Neutrophil (primary cell): ENCODE measurements at regions not wholly inside any gene's neighbourhood (a gene's known extent, or its start where the extent isn't known, plus 50 kb on each side); places are given as distances from the start of the nearest gene placed in this dataset.

Source experiments
- H3K27ac ChIP-seq: fragments of 200-600 bp; sonication (generic); 2 replicates; pipeline ENCODE4 v1.5.1; 2016; ENCODE audit warnings: mild to moderate bottlenecking, moderate library complexity
- H3K27me3 ChIP-seq: fragments of 200-600 bp; sonication (generic); 2 replicates; pipeline ENCODE4 v1.6.0; 2016; ENCODE audit warnings: mild to moderate bottlenecking
- H3K36me3 ChIP-seq: fragments of 200-600 bp; sonication (generic); 2 replicates; pipeline ENCODE4 v1.5.1; 2017
- H3K4me1 ChIP-seq, 2 experiments: fragments of 200-600 bp in 1 of 2; sonication (generic) in 1 of 2; 1 replicate in 1 of 2; 2 replicates in 1 of 2; pipeline versions ENCODE4 v1.5.1 to v1.6.1; 2013 to 2016; ENCODE audit warnings: low read depth in 1 of 2, low read length in 1 of 2, mild to moderate bottlenecking in 1 of 2, moderate library complexity in 1 of 2; ENCODE audit not compliant: control insufficient read depth in 1 of 2, insufficient read depth in 1 of 2
- H3K4me3 ChIP-seq, 2 experiments: fragments of 200-600 bp in 1 of 2; sonication (generic) in 1 of 2; 1 replicate in 1 of 2; 2 replicates in 1 of 2; pipeline ENCODE4 v1.5.1; 2013 to 2016; ENCODE audit warnings: low read depth in 1 of 2, low read length in 1 of 2, mild to moderate bottlenecking in 1 of 2, moderate library complexity in 1 of 2
- H3K9me3 ChIP-seq: fragments of 200-600 bp; sonication (generic); 2 replicates; pipeline ENCODE4 v1.5.1; 2016
- TF ChIP-seq, protein P1 (sequence below): fragments of 200-600 bp; sonication (generic); IDR thresholded peaks from 2 replicates; pipeline ENCODE4 v1.5.1; 2016; ENCODE audit warnings: antibody characterized with exemption

DNA sequence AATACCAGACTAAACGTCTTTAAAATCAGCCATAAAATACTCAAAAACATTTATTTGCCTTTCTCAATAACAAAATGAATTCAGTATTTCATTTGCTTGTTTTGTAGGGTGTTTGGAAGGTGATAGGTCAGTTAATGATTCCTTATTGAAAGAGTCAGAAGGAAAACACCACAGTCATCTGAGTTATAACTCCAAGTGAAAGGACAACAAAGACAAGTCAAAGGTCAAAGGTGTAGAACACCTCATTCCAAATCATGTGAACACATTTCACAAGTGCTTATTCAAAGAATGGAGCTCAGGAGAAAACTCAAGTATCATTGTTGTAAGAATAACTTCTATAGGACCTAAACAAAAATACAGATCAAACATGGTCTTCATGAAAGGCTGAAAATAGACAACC, 318.6 kb upstream of the PHF14 start:
- H3K4me3 ChIP-seq: no peak overlapping the region
- H3K36me3 ChIP-seq: no peaks in the 10 kb centered on the region
- no peaks in the 10 kb centered on the region for H3K27me3 ChIP-seq
- TF ChIP-seq, protein P1, sequence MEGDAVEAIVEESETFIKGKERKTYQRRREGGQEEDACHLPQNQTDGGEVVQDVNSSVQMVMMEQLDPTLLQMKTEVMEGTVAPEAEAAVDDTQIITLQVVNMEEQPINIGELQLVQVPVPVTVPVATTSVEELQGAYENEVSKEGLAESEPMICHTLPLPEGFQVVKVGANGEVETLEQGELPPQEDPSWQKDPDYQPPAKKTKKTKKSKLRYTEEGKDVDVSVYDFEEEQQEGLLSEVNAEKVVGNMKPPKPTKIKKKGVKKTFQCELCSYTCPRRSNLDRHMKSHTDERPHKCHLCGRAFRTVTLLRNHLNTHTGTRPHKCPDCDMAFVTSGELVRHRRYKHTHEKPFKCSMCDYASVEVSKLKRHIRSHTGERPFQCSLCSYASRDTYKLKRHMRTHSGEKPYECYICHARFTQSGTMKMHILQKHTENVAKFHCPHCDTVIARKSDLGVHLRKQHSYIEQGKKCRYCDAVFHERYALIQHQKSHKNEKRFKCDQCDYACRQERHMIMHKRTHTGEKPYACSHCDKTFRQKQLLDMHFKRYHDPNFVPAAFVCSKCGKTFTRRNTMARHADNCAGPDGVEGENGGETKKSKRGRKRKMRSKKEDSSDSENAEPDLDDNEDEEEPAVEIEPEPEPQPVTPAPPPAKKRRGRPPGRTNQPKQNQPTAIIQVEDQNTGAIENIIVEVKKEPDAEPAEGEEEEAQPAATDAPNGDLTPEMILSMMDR: no peak
- H3K27ac ChIP-seq: no peak overlapping the region
- H3K4me1 ChIP-seq: no peaks in the 10 kb centered on the region
- no peaks in the 10 kb centered on the region for H3K9me3 ChIP-seq

DNA sequence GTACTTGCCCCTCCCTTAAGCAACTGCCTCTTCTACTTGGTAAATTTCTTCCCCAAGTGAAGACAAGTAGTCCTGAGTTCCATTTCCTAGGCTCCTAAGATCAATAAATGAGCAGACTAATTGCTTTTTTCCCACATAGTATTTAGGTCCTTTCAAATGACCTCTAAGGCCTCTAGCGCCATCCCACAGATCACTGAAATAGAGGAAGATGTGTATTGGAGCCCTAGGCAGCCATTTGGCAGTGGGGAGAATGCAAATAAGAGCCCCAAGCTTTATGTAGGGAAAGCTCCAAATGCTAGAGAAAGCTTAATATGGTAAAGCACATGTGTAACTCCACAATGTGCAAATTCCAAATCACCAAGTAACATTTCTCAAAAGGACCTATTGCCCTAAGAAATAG, 316.5 kb upstream of the PHF14 start:
- Histone ChIP-seq H3K27ac (no peak overlapping the region), H3K4me1 (no peaks in the 10 kb centered on the region), H3K36me3 (no peaks in the 10 kb centered on the region), H3K9me3 (no peaks in the 10 kb centered on the region), H3K4me3 (no peak overlapping the region), H3K27me3 (no peaks in the 10 kb centered on the region)
- TF ChIP-seq, protein P1: no peak

DNA sequence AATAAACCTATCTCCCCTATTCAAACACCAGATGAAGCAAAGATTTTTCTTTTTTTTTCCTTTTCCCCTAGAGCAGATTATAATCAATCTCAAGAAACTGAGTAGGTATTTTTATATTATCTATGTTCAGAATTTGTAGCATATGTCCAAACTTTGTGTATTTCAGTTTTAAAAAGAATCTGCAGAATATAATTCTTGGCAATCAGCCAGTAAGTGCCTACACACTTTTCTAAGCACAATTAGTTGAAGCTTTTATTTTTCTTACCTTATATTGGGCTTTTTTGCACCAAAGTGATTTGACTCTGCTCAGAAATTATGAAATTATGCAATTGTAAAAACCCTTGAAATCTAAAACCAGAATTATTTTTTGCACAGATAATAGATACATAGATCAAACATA, 315.8 kb upstream of the PHF14 start:
- Histone ChIP-seq H3K4me3 (no peak overlapping the region), H3K36me3 (no peaks in the 10 kb centered on the region)
- TF ChIP-seq, protein P1: no peak

DNA sequence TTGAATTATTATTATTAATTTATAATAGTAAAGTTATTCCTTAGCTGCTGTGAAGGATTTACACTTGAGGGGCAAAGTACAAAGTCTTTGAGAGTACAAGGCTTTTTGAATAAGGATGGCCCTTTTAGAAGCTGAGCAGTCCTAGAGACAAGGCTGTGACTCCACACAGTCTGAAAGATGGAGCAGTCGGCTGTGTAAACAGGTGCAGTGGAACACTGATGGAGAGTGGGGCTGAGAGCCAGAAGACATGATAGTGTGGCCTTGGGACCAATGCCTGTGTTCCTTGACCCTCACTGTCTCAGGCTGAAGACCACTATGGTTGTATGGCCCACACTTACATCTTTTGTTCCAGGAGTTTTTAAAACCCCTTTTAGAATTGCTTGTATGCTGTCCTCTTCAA, 311.2 kb upstream of the PHF14 start:
- Histone ChIP-seq H3K36me3 (no peaks in the 10 kb centered on the region), H3K4me3 (no peak overlapping the region), H3K9me3 (no peaks in the 10 kb centered on the region), H3K27ac (no peak overlapping the region), H3K27me3 (no peaks in the 10 kb centered on the region), H3K4me1 (no peaks in the 10 kb centered on the region)
- TF ChIP-seq, protein P1: no peak

More for the DNA sequence above, 315.8 kb upstream of the PHF14 start:
- no peaks in the 10 kb centered on the region for H3K4me1 ChIP-seq
- no peaks in the 10 kb centered on the region for H3K9me3 ChIP-seq
- no peaks in the 10 kb centered on the region for H3K27me3 ChIP-seq
- H3K27ac ChIP-seq: no peak overlapping the region

DNA sequence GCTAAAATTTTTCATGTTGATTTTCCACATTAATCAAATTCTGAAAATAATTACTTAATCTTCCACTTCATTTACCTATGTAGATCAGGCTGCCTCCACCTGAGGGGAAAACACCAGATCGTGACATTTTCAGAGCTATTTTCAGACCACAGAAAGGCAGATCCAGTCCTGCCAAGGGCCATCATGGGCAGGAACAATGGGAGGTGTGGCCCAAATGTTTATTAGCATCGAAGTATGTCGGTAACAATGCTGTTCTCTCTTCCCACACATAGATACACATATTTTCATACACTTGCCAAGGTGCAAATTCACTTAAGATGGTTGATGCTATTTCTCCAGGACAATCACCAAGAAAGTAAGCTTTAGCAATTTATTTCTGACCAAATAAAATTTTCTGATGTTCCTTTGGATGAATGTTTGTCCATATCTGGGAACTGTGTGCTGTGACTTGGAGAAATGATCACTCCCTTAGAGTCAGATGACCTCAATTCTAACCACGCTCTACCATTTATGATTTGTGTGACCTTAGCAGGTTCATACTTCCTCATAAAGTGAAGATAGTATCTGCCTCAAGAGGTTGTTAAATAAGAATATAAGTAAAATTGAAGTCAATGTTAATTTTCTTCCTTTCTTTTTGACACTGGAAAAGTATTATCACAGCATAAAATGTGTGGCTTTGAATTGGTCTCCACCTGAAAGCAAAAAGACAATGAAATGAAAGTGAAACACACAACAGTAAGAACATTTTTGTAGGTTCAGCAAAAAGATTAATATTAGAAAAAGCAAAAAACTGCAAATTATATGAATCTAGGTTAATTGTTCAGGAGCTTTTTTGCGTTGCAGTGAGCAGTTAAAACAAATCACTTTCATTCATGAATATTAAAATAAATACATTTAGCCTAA, 310.4 kb upstream of the PHF14 start:
- H3K27ac ChIP-seq: no peak overlapping the region
- TF ChIP-seq, protein P1: no peak

More for the DNA sequence above, 310.4 kb upstream of the PHF14 start:
- Histone ChIP-seq H3K9me3 (no peaks in the 10 kb centered on the region), H3K4me1 (no peaks in the 10 kb centered on the region), H3K36me3 (no peaks in the 10 kb centered on the region), H3K4me3 (no peak overlapping the region), H3K27me3 (no peaks in the 10 kb centered on the region)
